ENCODE measurements at regions not wholly inside any gene's neighbourhood (a gene's known extent, or its start where the extent isn't known, plus 50 kb on each side); places are given as distances from the start of the nearest gene placed in this dataset.

DNA sequence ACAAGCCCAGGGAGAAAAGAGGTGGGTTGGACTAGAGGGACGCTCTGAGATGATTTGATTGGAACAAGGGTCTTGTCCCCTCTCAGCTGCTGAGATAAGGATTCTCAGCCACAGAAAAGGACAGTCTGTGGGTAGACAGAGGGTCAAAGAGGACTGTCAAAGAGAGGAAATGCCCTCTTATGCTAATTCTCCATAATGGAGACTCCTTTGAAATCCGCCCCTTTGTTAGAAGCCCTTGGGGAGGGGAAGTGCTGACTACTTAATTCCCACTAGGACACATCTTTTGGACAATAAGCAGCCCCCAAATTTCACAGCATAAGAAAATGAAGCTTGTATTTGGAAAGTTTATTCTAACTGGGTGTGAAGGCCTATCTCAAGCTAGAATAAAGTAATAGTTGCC, 176.6 kb downstream of the KTN1 start:
- H3K36me3 ChIP-seq, result no peaks in the 10 kb centered on the region
- no peak overlapping the region for H3K4me3 ChIP-seq
- no peaks in the 10 kb centered on the region for H3K27me3 ChIP-seq (replicated peaks; ENCODE audit: insufficient read depth)
- H3K9me3 ChIP-seq, result no peaks in the 10 kb centered on the region
- peaks cover 0 to 3% of the 10 kb centered on the region in 2 donors for H3K4me1 ChIP-seq (ENCODE audit: control insufficient read depth in 1 of 2, low read depth in 2 of 2)
- ATAC-seq (ENCODE audit: insufficient number of reproducible peaks, low FRiP score, low read depth), result no peak
- no peak overlapping the region for H3K27ac ChIP-seq
- DNase-seq (ENCODE audit: low spot score), result no peak
- TF ChIP-seq, protein P1, sequence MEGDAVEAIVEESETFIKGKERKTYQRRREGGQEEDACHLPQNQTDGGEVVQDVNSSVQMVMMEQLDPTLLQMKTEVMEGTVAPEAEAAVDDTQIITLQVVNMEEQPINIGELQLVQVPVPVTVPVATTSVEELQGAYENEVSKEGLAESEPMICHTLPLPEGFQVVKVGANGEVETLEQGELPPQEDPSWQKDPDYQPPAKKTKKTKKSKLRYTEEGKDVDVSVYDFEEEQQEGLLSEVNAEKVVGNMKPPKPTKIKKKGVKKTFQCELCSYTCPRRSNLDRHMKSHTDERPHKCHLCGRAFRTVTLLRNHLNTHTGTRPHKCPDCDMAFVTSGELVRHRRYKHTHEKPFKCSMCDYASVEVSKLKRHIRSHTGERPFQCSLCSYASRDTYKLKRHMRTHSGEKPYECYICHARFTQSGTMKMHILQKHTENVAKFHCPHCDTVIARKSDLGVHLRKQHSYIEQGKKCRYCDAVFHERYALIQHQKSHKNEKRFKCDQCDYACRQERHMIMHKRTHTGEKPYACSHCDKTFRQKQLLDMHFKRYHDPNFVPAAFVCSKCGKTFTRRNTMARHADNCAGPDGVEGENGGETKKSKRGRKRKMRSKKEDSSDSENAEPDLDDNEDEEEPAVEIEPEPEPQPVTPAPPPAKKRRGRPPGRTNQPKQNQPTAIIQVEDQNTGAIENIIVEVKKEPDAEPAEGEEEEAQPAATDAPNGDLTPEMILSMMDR (IDR thresholded peaks at IDR 0.05), result no peak

DNA sequence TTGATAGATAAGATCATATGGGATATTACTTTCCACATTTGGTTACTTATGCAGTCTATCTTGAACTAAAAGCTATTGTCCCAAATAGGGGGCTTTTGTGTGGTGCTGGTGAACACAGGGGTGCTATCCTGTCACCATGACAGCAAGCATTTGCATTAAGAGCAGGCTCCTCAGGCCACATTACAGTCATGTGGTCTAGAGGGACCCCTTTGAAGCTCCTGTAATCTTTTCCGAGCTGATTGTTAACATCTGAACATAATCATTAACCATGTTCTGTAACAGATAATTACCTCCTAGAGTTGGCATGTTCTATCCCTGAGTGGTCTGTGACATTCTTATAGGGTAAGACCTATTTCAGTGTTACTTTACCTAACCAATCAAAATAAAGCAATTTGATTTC, 178.8 kb downstream of the KTN1 start:
- Histone ChIP-seq H3K36me3 (no peaks in the 10 kb centered on the region), H3K27me3 (replicated peaks; ENCODE audit: insufficient read depth) (no peaks in the 10 kb centered on the region), H3K9me3 (no peaks in the 10 kb centered on the region), H3K4me1 (ENCODE audit: control insufficient read depth in 1 of 2, low read depth in 2 of 2) (no peaks in the 10 kb centered on the region), H3K4me3 (no peak overlapping the region), H3K27ac (no peak overlapping the region)
- ATAC-seq (ENCODE audit: insufficient number of reproducible peaks, low FRiP score, low read depth) (no peak), DNase-seq (ENCODE audit: low spot score) (no peak)
- TF ChIP-seq, protein P1 (IDR thresholded peaks at IDR 0.05), result no peak

GRCh38 chr14:55760789-55761566, 181.0 kb downstream of the KTN1 start:
- ATAC-seq (ENCODE audit: insufficient number of reproducible peaks, low FRiP score, low read depth), result no peak
- Histone ChIP-seq H3K4me3 (no peak overlapping the region), H3K27ac (no peak overlapping the region), H3K36me3 (no peaks in the 10 kb centered on the region), H3K27me3 (replicated peaks; ENCODE audit: insufficient read depth) (no peaks in the 10 kb centered on the region), H3K4me1 (ENCODE audit: control insufficient read depth in 1 of 2, low read depth in 2 of 2) (no peaks in the 10 kb centered on the region), H3K9me3 (no peaks in the 10 kb centered on the region)
- DNase-seq (ENCODE audit: low spot score), result no peak
- TF ChIP-seq, protein P1 (IDR thresholded peaks at IDR 0.05), result no peak

DNA sequence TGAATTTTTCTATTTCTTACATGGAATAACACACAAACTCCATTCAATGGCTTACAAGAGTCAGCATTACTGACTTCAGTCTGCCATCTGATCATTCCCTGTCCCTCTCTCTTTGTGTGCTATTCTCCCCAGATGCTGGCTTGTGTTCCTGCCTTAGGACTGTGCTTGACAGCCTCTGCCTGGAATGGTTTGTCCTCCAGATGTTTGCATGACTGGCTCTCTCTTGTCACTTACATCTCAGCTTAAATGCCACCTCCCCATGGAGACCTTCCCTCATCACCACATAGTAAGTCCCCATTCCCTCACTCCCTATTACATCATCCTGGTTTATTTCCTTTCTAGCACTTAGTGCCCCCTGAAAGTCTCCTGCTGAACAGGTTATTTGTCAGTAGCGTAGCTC, 181.6 kb downstream of the KTN1 start:
- no peaks in the 10 kb centered on the region for H3K36me3 ChIP-seq
- TF ChIP-seq, protein P1 (IDR thresholded peaks at IDR 0.05), result no peak
- H3K27me3 ChIP-seq (replicated peaks; ENCODE audit: insufficient read depth), result no peaks in the 10 kb centered on the region
- H3K4me3 ChIP-seq, result no peak overlapping the region
- no peak overlapping the region for H3K27ac ChIP-seq
- no peaks in the 10 kb centered on the region for H3K4me1 ChIP-seq (ENCODE audit: control insufficient read depth in 1 of 2, low read depth in 2 of 2)
- DNase-seq (ENCODE audit: low spot score), result no peak
- H3K9me3 ChIP-seq, result no peaks in the 10 kb centered on the region
- ATAC-seq (ENCODE audit: insufficient number of reproducible peaks, low FRiP score, low read depth), result no peak

- H3K27me3 ChIP-seq (replicated peaks; ENCODE audit: insufficient read depth), result no peaks in the 10 kb centered on the region
- H3K27ac ChIP-seq, result no peak overlapping the region
- DNase-seq (ENCODE audit: low spot score) (no peak), ATAC-seq (ENCODE audit: insufficient number of reproducible peaks, low FRiP score, low read depth) (no peak)
- H3K9me3 ChIP-seq, result no peaks in the 10 kb centered on the region
- no peaks in the 10 kb centered on the region for H3K36me3 ChIP-seq
- H3K4me1 ChIP-seq (ENCODE audit: control insufficient read depth in 1 of 2, low read depth in 2 of 2), result no peaks in the 10 kb centered on the region
- H3K4me3 ChIP-seq, result no peak overlapping the region
- TF ChIP-seq, protein P1 (IDR thresholded peaks at IDR 0.05), result no peak
Measured at GRCh38 chr14:55762595-55763232, 182.7 kb downstream of the KTN1 start.
